ENCODE measurements at regions not wholly inside any gene's neighbourhood (a gene's known extent, or its start where the extent isn't known, plus 50 kb on each side); places are given as distances from the start of the nearest gene placed in this dataset.

DNA sequence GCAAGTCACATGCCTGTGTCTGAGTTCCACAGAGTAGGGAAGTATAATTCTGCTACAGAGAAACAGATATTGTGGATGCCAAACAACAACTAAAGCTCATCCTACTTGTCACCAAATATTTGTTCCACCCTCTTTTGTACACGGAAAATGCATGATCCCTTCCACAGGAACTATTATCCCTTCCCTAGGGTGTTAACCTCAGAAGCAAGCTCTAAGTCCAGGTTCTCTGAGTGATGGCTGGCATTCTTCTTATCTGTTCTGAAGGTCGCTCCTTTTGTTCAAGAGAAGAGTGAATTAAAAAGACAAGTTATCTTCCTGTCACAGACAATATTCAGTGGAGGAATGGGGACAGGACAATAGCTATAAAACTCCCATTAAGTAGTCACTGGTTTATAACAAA is 460.1 kb upstream of the GCFC2 start:
- no peak for DNase-seq (ENCODE audit: low read depth, low spot score)
- H3K79me2 ChIP-seq (ENCODE audit: insufficient read depth, low read length), result no peaks in the 10 kb centered on the region
- ChIA-PET POLR2A (no interaction called here), CTCF (no interaction called here), RAD21 (ENCODE audit: low non-redundant PET in 1 of 2, low total read pairs in 2 of 2, uncharacterized antibody in 2 of 2, unreplicated experiment in 2 of 2) (no interaction called here)
- H3K4me2 ChIP-seq (ENCODE audit: low read length), result no peak overlapping the region
- ATAC-seq, result no peak
- intact Hi-C loops (cut with micrococcal nuclease), result no loop called here
- no peaks in the 10 kb centered on the region for H3K9me2 ChIP-seq (ENCODE audit: insufficient read depth)
- H3K9ac ChIP-seq (ENCODE audit: low read length), result no peak overlapping the region
- no peaks in the 10 kb centered on the region for H4K20me1 ChIP-seq (ENCODE audit: insufficient read depth)
- H3K27me3 ChIP-seq (ENCODE audit: insufficient read depth, low read length), result no peaks in the 10 kb centered on the region
- TF ChIP-seq ZNF274 (IDR thresholded peaks at IDR 0.05; ENCODE audit: low read depth, low read length), result no peak
- TF ChIP-seq POLR2A (IDR thresholded peaks at IDR 0.05; ENCODE audit: borderline replicate concordance, extremely low read depth, insufficient read depth, insufficient read length), result no peak
- H3K27ac ChIP-seq (ENCODE audit: low read depth, low read length), result no peak overlapping the region
- H3K4me1 ChIP-seq (ENCODE audit: control insufficient read depth in 1 of 2, insufficient read depth in 2 of 2, low read length in 2 of 2), result no peaks in the 10 kb centered on the region
- peaks cover 0 to 17% of the 10 kb centered on the region in 2 experiments; a peak in 2 of 4 replicates for H3K9me3 ChIP-seq (ENCODE audit: control insufficient read depth in 1 of 2, insufficient read depth in 1 of 2, low read depth in 1 of 2, low read length in 2 of 2)
- no peak overlapping the region for H2AFZ ChIP-seq (ENCODE audit: low read depth, low read length, poor library complexity, severe bottlenecking)
- H3K4me3 ChIP-seq (replicated peaks in 1 of 2; ENCODE audit: low read depth in 1 of 2, low read length in 2 of 2), result no peak overlapping the region
- no peaks in the 10 kb centered on the region for H3K36me3 ChIP-seq (ENCODE audit: control insufficient read depth in 1 of 2, insufficient read depth in 2 of 2, low read length in 2 of 2)
- no TSS peak for BruUV-seq (replicated peaks)

DNA sequence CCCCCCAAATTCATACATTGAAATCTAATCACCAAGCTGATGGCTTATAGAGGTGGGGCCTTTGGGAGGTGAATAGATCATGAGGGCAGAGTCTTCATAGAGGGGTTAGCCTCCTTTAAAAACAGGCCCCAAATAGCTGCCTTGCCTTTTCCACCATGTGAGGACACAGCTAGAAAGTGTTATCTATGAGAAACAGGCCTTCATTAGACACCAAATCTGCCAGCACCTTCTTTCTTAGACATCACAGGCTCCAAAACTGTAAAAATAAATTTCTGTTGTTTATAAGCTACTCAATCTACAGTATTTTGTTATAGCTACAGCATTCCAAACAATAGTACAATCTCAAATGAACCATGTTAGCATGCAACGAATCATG is 459.3 kb upstream of the GCFC2 start:
- Histone ChIP-seq H3K79me2 (ENCODE audit: insufficient read depth, low read length) (no peaks in the 10 kb centered on the region), H3K27ac (ENCODE audit: low read depth, low read length) (no peak overlapping the region), H3K36me3 (ENCODE audit: control insufficient read depth in 1 of 2, insufficient read depth in 2 of 2, low read length in 2 of 2) (no peaks in the 10 kb centered on the region), H3K4me3 (replicated peaks in 1 of 2; ENCODE audit: low read depth in 1 of 2, low read length in 2 of 2) (no peak overlapping the region), H3K9ac (ENCODE audit: low read length) (no peak overlapping the region), H3K4me1 (ENCODE audit: control insufficient read depth in 1 of 2, insufficient read depth in 2 of 2, low read length in 2 of 2) (no peaks in the 10 kb centered on the region), H4K20me1 (ENCODE audit: insufficient read depth) (no peaks in the 10 kb centered on the region), H3K9me2 (ENCODE audit: insufficient read depth) (no peaks in the 10 kb centered on the region), H2AFZ (ENCODE audit: low read depth, low read length, poor library complexity, severe bottlenecking) (no peak overlapping the region), H3K4me2 (ENCODE audit: low read length) (no peak overlapping the region), H3K9me3 (ENCODE audit: control insufficient read depth in 1 of 2, insufficient read depth in 1 of 2, low read depth in 1 of 2, low read length in 2 of 2) (peaks cover 0 to 11% of the 10 kb centered on the region in 2 experiments; a peak in 2 of 4 replicates), H3K27me3 (ENCODE audit: insufficient read depth, low read length) (no peaks in the 10 kb centered on the region)
- no TSS peak for BruUV-seq (replicated peaks)
- no peak for DNase-seq (ENCODE audit: low read depth, low spot score)
- intact Hi-C loops (cut with micrococcal nuclease), result no loop called here
- RAD21 ChIA-PET (ENCODE audit: low non-redundant PET in 1 of 2, low total read pairs in 2 of 2, uncharacterized antibody in 2 of 2, unreplicated experiment in 2 of 2), result no interaction called here
- ATAC-seq, result no peak
- no peak for TF ChIP-seq JUND (IDR thresholded peaks at IDR 0.05)
- TF ChIP-seq SRF (IDR thresholded peaks at IDR 0.05; ENCODE audit: low read depth), result no peak
- no peak for TF ChIP-seq EZH2phosphoT487 (IDR thresholded peaks at IDR 0.05; ENCODE audit: borderline replicate concordance)
- TF ChIP-seq, protein P1, sequence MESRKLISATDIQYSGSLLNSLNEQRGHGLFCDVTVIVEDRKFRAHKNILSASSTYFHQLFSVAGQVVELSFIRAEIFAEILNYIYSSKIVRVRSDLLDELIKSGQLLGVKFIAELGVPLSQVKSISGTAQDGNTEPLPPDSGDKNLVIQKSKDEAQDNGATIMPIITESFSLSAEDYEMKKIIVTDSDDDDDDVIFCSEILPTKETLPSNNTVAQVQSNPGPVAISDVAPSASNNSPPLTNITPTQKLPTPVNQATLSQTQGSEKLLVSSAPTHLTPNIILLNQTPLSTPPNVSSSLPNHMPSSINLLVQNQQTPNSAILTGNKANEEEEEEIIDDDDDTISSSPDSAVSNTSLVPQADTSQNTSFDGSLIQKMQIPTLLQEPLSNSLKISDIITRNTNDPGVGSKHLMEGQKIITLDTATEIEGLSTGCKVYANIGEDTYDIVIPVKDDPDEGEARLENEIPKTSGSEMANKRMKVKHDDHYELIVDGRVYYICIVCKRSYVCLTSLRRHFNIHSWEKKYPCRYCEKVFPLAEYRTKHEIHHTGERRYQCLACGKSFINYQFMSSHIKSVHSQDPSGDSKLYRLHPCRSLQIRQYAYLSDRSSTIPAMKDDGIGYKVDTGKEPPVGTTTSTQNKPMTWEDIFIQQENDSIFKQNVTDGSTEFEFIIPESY (IDR thresholded peaks at IDR 0.05; ENCODE audit: extremely low read depth, insufficient replicate concordance, low read length), result no peak
- no peak for TF ChIP-seq TCF7L2 (IDR thresholded peaks at IDR 0.05; ENCODE audit: borderline replicate concordance, extremely low read depth, insufficient read depth, insufficient read length)
- TF ChIP-seq EZH2 (IDR thresholded peaks at IDR 0.05), result no peak
- TF ChIP-seq RAD21 (IDR thresholded peaks at IDR 0.05; ENCODE audit: low read depth), result no peak
- no peak for TF ChIP-seq ZNF274 (IDR thresholded peaks at IDR 0.05; ENCODE audit: low read depth, low read length)
- no peak for TF ChIP-seq POLR2A (IDR thresholded peaks at IDR 0.05; ENCODE audit: borderline replicate concordance, extremely low read depth, insufficient read depth, insufficient read length)
- TF ChIP-seq CEBPB (IDR thresholded peaks at IDR 0.05; ENCODE audit: low read depth), result no peak
- TF ChIP-seq SP1 (IDR thresholded peaks at IDR 0.05; ENCODE audit: low read depth), result no peak
- POLR2A ChIA-PET, result no interaction called here
- CTCF ChIA-PET, result no interaction called here
